Activated CD4-positive, alpha-beta T cell treated with anti-CD3 and anti-CD28 coated beads, Interleukin-2, amount 10 ng/mL, durations not matched to agents 7 days and 5 days (primary cell): ENCODE measurements at regions not wholly inside any gene's neighbourhood (a gene's known extent, or its start where the extent isn't known, plus 50 kb on each side); places are given as distances from the start of the nearest gene placed in this dataset.
"Not testable (repeated sequence)": the region's sequence is repeated elsewhere in the genome, so short reads cannot be mapped to it uniquely, and the experiment has no call there.

ENCODE experiments used
- CTCF ChIA-PET: fragments of 350-600 bp; sonication (Branson Sonifier 250); formaldehyde crosslinking; loops from one replicate; lab custom pipeline; 2021; ENCODE audit warnings: antibody characterized with exemption; lab: Charles Lee
- POLR2A ChIA-PET: fragments of 350-600 bp; sonication (Branson Sonifier 250); formaldehyde crosslinking; loops from one replicate; lab custom pipeline; 2021; ENCODE audit warnings: antibody characterized with exemption; lab: Charles Lee
- DNase-seq: peaks from one replicate; pipeline ENCODE4 v3.0.0-alpha.2; 2020
- H3K27ac Mint-ChIP-seq: one replicate; pipeline ENCODE4 v1.8.0; 2021; ENCODE audit warnings: mild to moderate bottlenecking, moderate library complexity, mixed read lengths
- H3K27me3 Mint-ChIP-seq: one replicate; pipeline ENCODE4 v1.8.0; 2021; ENCODE audit warnings: mixed read lengths
- H3K36me3 Mint-ChIP-seq: one replicate; pipeline ENCODE4 v1.8.0; 2021; ENCODE audit warnings: low read depth, mixed read lengths
- H3K4me1 Mint-ChIP-seq: one replicate; pipeline ENCODE4 v1.8.0; 2021; ENCODE audit warnings: mixed read lengths
- H3K4me3 Mint-ChIP-seq: one replicate; pipeline ENCODE4 v1.8.0; 2021; ENCODE audit warnings: mild to moderate bottlenecking, moderate library complexity, mixed read lengths
- H3K9me3 Mint-ChIP-seq: one replicate; pipeline ENCODE4 v1.8.0; 2021; ENCODE audit warnings: mixed read lengths

DNA sequence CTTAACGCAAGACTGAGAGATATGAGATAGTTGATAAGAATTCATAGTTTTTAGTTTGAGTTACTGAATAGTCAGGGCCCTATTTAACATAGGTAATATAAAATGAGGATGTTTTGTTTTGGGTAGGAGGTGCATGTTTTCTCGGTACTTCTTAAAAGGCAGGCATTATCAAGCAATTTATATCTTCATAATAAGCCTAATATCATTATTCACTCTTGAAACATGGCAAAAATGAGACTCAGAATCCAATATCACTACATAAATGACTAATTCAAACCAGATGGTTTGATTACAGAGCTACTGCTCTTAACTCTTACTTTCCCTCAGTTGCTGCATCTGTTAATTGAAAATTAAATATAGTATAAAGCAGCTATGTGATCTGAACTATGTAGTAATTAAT, 2038.7 kb downstream of the EFNA5 start:
- ChIA-PET CTCF (no interaction called here), POLR2A (no interaction called here)

GRCh38 chr5:105630803-105631202, 2039.9 kb downstream of the EFNA5 start:
- no peak overlapping the region for H3K4me3 Mint-ChIP-seq
- no peak for DNase-seq
- no peak overlapping the region for H3K27ac Mint-ChIP-seq
- POLR2A ChIA-PET: no interaction called here
- no peaks in the 10 kb centered on the region for H3K36me3 Mint-ChIP-seq
- no peaks in the 10 kb centered on the region for H3K27me3 Mint-ChIP-seq
- CTCF ChIA-PET: no interaction called here
- no peaks in the 10 kb centered on the region for H3K4me1 Mint-ChIP-seq
- peaks cover 3% of the 10 kb centered on the region for H3K9me3 Mint-ChIP-seq

More for the DNA sequence above, 2038.7 kb downstream of the EFNA5 start:
- H3K27ac Mint-ChIP-seq: no peak overlapping the region
- H3K36me3 Mint-ChIP-seq: no peaks in the 10 kb centered on the region
- DNase-seq: no peak
- H3K4me3 Mint-ChIP-seq: no peak overlapping the region
- H3K4me1 Mint-ChIP-seq: no peaks in the 10 kb centered on the region
- H3K9me3 Mint-ChIP-seq: peaks cover 3% of the 10 kb centered on the region
- no peaks in the 10 kb centered on the region for H3K27me3 Mint-ChIP-seq

DNA sequence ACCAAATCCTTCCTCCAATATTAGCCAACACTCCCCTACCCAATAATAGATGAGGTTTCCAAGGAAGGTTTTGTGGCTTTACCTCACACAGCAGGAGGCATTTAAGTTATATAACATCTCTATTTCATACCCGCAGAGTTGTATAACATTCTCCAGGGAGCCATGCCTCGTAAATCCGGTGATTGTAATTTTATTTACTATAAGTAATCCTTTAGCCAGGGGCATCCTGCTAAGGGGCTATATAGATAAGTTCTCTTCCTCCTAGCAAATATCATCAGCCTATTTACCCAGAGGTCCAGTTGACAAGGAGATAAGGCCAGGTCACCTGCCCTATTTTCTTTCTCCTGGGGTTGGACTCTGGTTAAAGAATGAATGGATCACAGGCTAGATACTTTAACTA, 2051.0 kb downstream of the EFNA5 start:
- ChIA-PET POLR2A (no interaction called here), CTCF (no interaction called here)
- H3K27ac Mint-ChIP-seq: no peak overlapping the region
- H3K27me3 Mint-ChIP-seq: no peaks in the 10 kb centered on the region
- peaks cover 4% of the 10 kb centered on the region for H3K9me3 Mint-ChIP-seq
- no peak overlapping the region for H3K4me3 Mint-ChIP-seq
- no peaks in the 10 kb centered on the region for H3K4me1 Mint-ChIP-seq
- H3K36me3 Mint-ChIP-seq: no peaks in the 10 kb centered on the region
- DNase-seq: no peak

- H3K4me3 Mint-ChIP-seq: no peak overlapping the region
- no peaks in the 10 kb centered on the region for H3K27me3 Mint-ChIP-seq
- POLR2A ChIA-PET: no interaction called here
- no peaks in the 10 kb centered on the region for H3K4me1 Mint-ChIP-seq
- CTCF ChIA-PET: no interaction called here
- no peaks in the 10 kb centered on the region for H3K36me3 Mint-ChIP-seq
- no peak for DNase-seq
- no peak overlapping the region for H3K27ac Mint-ChIP-seq
- peaks cover 4% of the 10 kb centered on the region for H3K9me3 Mint-ChIP-seq
Observed at GRCh38 chr5:105617436-105618215, 2053.1 kb downstream of the EFNA5 start.

GRCh38 chr5:105616599-105616998, 2054.0 kb upstream of the NUDT12 start:
- Mint-ChIP-seq H3K27ac (no peak overlapping the region), H3K4me1 (no peaks in the 10 kb centered on the region)
- POLR2A ChIA-PET: no interaction called here

GRCh38 chr5:105602406-105602805, 2039.8 kb upstream of the NUDT12 start:
- H3K36me3 Mint-ChIP-seq, DNase-seq, H3K4me1 Mint-ChIP-seq, POLR2A ChIA-PET, H3K27ac Mint-ChIP-seq, H3K4me3 Mint-ChIP-seq, CTCF ChIA-PET, H3K27me3 Mint-ChIP-seq: not testable (repeated sequence)
- peaks cover 19% of the 10 kb centered on the region for H3K9me3 Mint-ChIP-seq

More at GRCh38 chr5:105616599-105616998, 2054.0 kb upstream of the NUDT12 start:
- DNase-seq: no peak
- H3K27me3 Mint-ChIP-seq: no peaks in the 10 kb centered on the region
- H3K36me3 Mint-ChIP-seq: no peaks in the 10 kb centered on the region
- CTCF ChIA-PET: no interaction called here
- peaks cover 1% of the 10 kb centered on the region for H3K9me3 Mint-ChIP-seq
- H3K4me3 Mint-ChIP-seq: no peak overlapping the region

DNA sequence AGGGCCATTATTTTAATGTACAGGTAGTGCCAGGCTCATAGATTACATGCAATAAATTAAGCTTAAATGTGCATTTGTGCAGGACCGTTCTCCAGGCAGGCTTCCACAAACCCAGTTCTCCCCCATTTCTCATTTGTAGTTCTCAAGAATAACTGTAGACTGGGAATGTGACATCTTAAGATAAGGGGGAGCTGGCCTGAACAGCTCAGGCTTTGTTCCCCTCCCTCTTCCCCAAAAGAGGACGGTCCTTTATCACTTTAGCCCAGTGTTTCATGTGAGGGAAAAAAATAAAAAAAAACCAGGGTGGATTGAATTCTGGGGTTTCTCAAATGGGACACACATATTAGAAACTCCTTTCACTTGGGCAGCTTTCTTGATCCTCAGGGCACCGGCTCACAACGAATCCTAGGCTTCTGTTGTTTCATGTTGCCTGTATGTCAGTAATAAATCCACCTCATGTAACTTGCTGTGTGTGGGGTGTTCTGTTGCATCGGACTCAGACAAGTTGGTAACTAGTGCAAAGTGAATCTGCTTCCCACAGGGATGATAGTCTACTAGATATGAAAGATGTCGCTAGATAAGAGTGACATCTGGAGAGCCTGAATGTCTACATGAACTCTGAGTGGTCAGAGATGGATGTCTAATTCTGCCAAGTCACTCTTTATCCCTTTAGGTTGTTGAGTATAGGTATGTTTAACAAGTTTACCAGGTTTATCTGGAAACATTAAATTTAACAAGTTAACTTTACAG, 2030.6 kb upstream of the NUDT12 start:
- Mint-ChIP-seq H3K36me3 (no peaks in the 10 kb centered on the region), H3K27me3 (no peaks in the 10 kb centered on the region), H3K9me3 (peaks cover 2% of the 10 kb centered on the region), H3K4me3 (no peak overlapping the region), H3K27ac (no peak overlapping the region), H3K4me1 (no peaks in the 10 kb centered on the region)
- DNase-seq: no peak
- POLR2A ChIA-PET: no interaction called here
- CTCF ChIA-PET: no interaction called here

GRCh38 chr5:105587963-105588662, 2025.5 kb upstream of the NUDT12 start:
- CTCF ChIA-PET: no interaction called here
- POLR2A ChIA-PET: no interaction called here
- no peaks in the 10 kb centered on the region for H3K36me3 Mint-ChIP-seq
- H3K4me1 Mint-ChIP-seq: no peaks in the 10 kb centered on the region
- H3K9me3 Mint-ChIP-seq: peaks cover 2% of the 10 kb centered on the region
- DNase-seq: no peak
- H3K4me3 Mint-ChIP-seq: no peak overlapping the region
- H3K27me3 Mint-ChIP-seq: no peaks in the 10 kb centered on the region
- no peak overlapping the region for H3K27ac Mint-ChIP-seq

- H3K27ac Mint-ChIP-seq: no peak overlapping the region
- H3K9me3 Mint-ChIP-seq: peaks cover 6% of the 10 kb centered on the region
- no peak for DNase-seq
- CTCF ChIA-PET: no interaction called here
- H3K36me3 Mint-ChIP-seq: no peaks in the 10 kb centered on the region
- no peaks in the 10 kb centered on the region for H3K4me1 Mint-ChIP-seq
- H3K27me3 Mint-ChIP-seq: no peaks in the 10 kb centered on the region
- POLR2A ChIA-PET: no interaction called here
- H3K4me3 Mint-ChIP-seq: no peak overlapping the region
Observed at GRCh38 chr5:105581988-105582690, 2019.5 kb upstream of the NUDT12 start.

DNA sequence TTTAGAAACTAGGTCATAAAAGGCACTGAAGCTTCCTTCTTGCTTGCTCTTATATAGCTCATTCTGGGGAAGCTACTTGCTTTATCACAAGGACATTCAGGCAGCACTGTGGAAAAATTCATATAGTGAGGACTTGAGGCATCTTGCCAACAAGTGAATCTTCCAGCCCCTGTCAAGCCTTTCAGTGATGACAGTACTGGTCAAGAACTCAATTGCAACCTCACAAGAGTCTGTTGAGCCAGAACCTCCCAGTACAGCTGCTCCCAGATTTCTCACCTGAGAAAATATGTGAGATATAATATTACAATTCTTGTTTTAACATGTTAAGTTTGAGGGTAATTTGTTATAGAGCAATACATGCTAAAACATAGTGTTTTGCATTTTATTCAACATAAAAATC, 2011.0 kb upstream of the NUDT12 start:
- ChIA-PET CTCF (no interaction called here), POLR2A (no interaction called here)
- no peaks in the 10 kb centered on the region for H3K4me1 Mint-ChIP-seq
- no peaks in the 10 kb centered on the region for H3K27me3 Mint-ChIP-seq
- no peaks in the 10 kb centered on the region for H3K36me3 Mint-ChIP-seq
- no peak for DNase-seq
- H3K9me3 Mint-ChIP-seq: peaks cover 4% of the 10 kb centered on the region
- H3K4me3 Mint-ChIP-seq: no peak overlapping the region
- H3K27ac Mint-ChIP-seq: no peak overlapping the region

GRCh38 chr5:105565531-105565930, 2002.9 kb upstream of the NUDT12 start:
- H3K27me3 Mint-ChIP-seq: no peaks in the 10 kb centered on the region
- DNase-seq: no peak
- ChIA-PET CTCF (no interaction called here), POLR2A (no interaction called here)
- H3K36me3 Mint-ChIP-seq: no peaks in the 10 kb centered on the region
- no peaks in the 10 kb centered on the region for H3K4me1 Mint-ChIP-seq
- H3K9me3 Mint-ChIP-seq: peaks cover 12% of the 10 kb centered on the region
- H3K27ac Mint-ChIP-seq: no peak overlapping the region
- no peak overlapping the region for H3K4me3 Mint-ChIP-seq

- Mint-ChIP-seq H3K36me3 (no peaks in the 10 kb centered on the region), H3K27me3 (no peaks in the 10 kb centered on the region), H3K9me3 (peaks cover 12% of the 10 kb centered on the region), H3K4me3 (no peak overlapping the region), H3K4me1 (no peaks in the 10 kb centered on the region), H3K27ac (no peak overlapping the region)
- POLR2A ChIA-PET: no interaction called here
- CTCF ChIA-PET: no interaction called here
- DNase-seq: no peak
Observed at GRCh38 chr5:105563842-105564241, 2001.3 kb upstream of the NUDT12 start.
